GM12878 (cell line): ENCODE measurements at regions not wholly inside any gene's neighbourhood (a gene's known extent, or its start where the extent isn't known, plus 50 kb on each side); places are given as distances from the start of the nearest gene placed in this dataset.

Experiments used
- ATAC-seq: fragments of 200-7000 bp; cut with Tn5 transposase; 3 replicates; pipeline ENCODE4 v1.9.1; 2020; ENCODE audit warnings: mild to moderate bottlenecking, moderate library complexity
- BruUV-seq: library from RNA; stranded (reverse); fragments of 400-500 nt; replicated peaks from 2 replicates; lab custom pipeline; 2021; lab: Mats Ljungman, UMichigan
- CTCF ChIA-PET: fragments of 300-600 bp; sonication (Branson Sonifier 250); formaldehyde crosslinking; extraction: SDS; loops from one replicate; lab custom pipeline; 2021; ENCODE audit warnings: inconsistent platforms; lab: Yijun Ruan, JAX
- POLR2A ChIA-PET: fragments of 350-600 bp; formaldehyde crosslinking; extraction: SDS; loops from one replicate; lab custom pipeline; 2021; ENCODE audit warnings: inconsistent platforms; lab: Charles Lee
- RAD21 ChIA-PET: fragments of 300-600 bp; sonication (Branson Sonifier 250); formaldehyde crosslinking; loops from one replicate; lab custom pipeline; 2023; ENCODE audit warnings: antibody characterized with exemption; ENCODE audit not compliant: unreplicated experiment; lab: Charles Lee
- SMC1A ChIA-PET: fragments of 300-600 bp; sonication (Branson Sonifier 250); formaldehyde crosslinking; loops from one replicate; lab custom pipeline; 2023; ENCODE audit not compliant: unreplicated experiment, uncharacterized antibody; lab: Charles Lee
- DNase-seq: peaks from one replicate; pipeline ENCODE4 v3.0.0-alpha.2; 2011; ENCODE audit warnings: low read depth, low spot score
- FAIRE-seq: peaks from 3 replicates; lab custom pipeline; 2011; peaks lifted over from hg19 to GRCh38; lab: Jason Lieb, UNC
- H2AFZ ChIP-seq: 2 replicates; pipeline ENCODE4 v1.6.0; 2011; ENCODE audit warnings: low read depth, low read length, control low read depth; ENCODE audit not compliant: control insufficient read depth
- H3K27ac ChIP-seq: 2 replicates; pipeline ENCODE4 v1.5.1; 2011; ENCODE audit warnings: control low read depth; ENCODE audit not compliant: control insufficient read depth, insufficient read depth
- H3K27me3 ChIP-seq, 2 experiments: replicated peaks in 1 of 2; 2 replicates each; pipeline versions ENCODE4 v1.6.0 to v1.6.1; 2011; ENCODE audit warnings: low read length in 1 of 2; ENCODE audit not compliant: control insufficient read depth in 2 of 2, insufficient read depth in 2 of 2
- H3K36me3 ChIP-seq, 2 experiments: 2 replicates each; pipeline ENCODE4 v1.5.1; 2011; ENCODE audit warnings: low read length in 1 of 2; ENCODE audit not compliant: control insufficient read depth in 2 of 2, insufficient read depth in 2 of 2
- H3K4me1 ChIP-seq: 2 replicates; pipeline ENCODE4 v1.6.1; 2011; ENCODE audit warnings: mild to moderate bottlenecking, low read length, moderate library complexity, mixed read lengths; ENCODE audit not compliant: control insufficient read depth, insufficient read depth
- H3K4me2 ChIP-seq: 2 replicates; pipeline ENCODE4 v1.6.0; 2011; ENCODE audit warnings: control low read depth; ENCODE audit not compliant: control insufficient read depth, insufficient read depth
- H3K4me3 ChIP-seq: fragments of 200-600 bp; sonication (generic); 2 replicates; pipeline ENCODE4 v1.5.1; 2016
- H3K79me2 ChIP-seq: 2 replicates; pipeline ENCODE4 v1.6.0; 2011; ENCODE audit warnings: low read length; ENCODE audit not compliant: control insufficient read depth, insufficient read depth
- H3K9ac ChIP-seq: 2 replicates; pipeline ENCODE4 v1.8.0; 2011; ENCODE audit warnings: low read length, control low read depth, mixed read lengths; ENCODE audit not compliant: control insufficient read depth, insufficient read depth
- H3K9me3 ChIP-seq: replicated peaks from 3 replicates; pipeline ENCODE4 v1.5.1; 2011; ENCODE audit warnings: mild to moderate bottlenecking, low read length; ENCODE audit not compliant: control insufficient read depth, insufficient read depth
- H4K20me1 ChIP-seq: 2 replicates; pipeline ENCODE4 v1.6.0; 2011; ENCODE audit not compliant: control insufficient read depth, insufficient read depth
- CHD2 ChIP-seq: IDR thresholded peaks from 2 replicates; pipeline ENCODE4 v1.6.1; 2011; ENCODE audit warnings: low read depth, low read length, improper control_type of control experiment, borderline replicate concordance
- CHD4 ChIP-seq: fragments of 200-600 bp; sonication (generic); IDR thresholded peaks from 2 replicates; pipeline ENCODE4 v1.6.1; 2016; ENCODE audit warnings: mild to moderate bottlenecking
- FOXK2 ChIP-seq: fragments of 450-650 bp; IDR thresholded peaks from 2 replicates; pipeline ENCODE4 v1.6.1; 2017; ENCODE audit warnings: mild to moderate bottlenecking, moderate library complexity
- GABPA ChIP-seq: IDR thresholded peaks from 2 replicates; pipeline ENCODE4 v1.6.1; 2014; ENCODE audit warnings: antibody characterized with exemption, low read depth, mild to moderate bottlenecking, inconsistent platforms
- GATAD2B ChIP-seq: fragments of 450-650 bp; conservative IDR thresholded peaks from 2 replicates; pipeline ENCODE4 v1.6.1; 2017; ENCODE audit warnings: low read depth, mild to moderate bottlenecking, moderate library complexity
- IKZF2 ChIP-seq, 2 experiments: fragments of 450-650 bp; IDR thresholded peaks; 2 replicates each; pipeline ENCODE4 v1.6.1; 2017; ENCODE audit warnings: mild to moderate bottlenecking in 2 of 2, moderate library complexity in 2 of 2
- MEF2B ChIP-seq: fragments of 450-650 bp; IDR thresholded peaks from 2 replicates; pipeline ENCODE4 v1.6.1; 2018; ENCODE audit warnings: mild to moderate bottlenecking, moderate library complexity; ENCODE audit not compliant: partially characterized antibody, poor library complexity, severe bottlenecking
- MTA2 ChIP-seq: fragments of 450-650 bp; IDR thresholded peaks from 2 replicates; pipeline ENCODE4 v1.6.1; 2016; ENCODE audit warnings: low read depth, mild to moderate bottlenecking, moderate library complexity
- POLR2AphosphoS5 ChIP-seq: IDR thresholded peaks from 2 replicates; pipeline ENCODE4 v1.6.1; 2011; ENCODE audit warnings: mild to moderate bottlenecking, low read length, inconsistent platforms
- PRDM15 ChIP-seq: fragments of 450-650 bp; formaldehyde crosslinking; IDR thresholded peaks from 2 replicates; pipeline ENCODE4 v1.4.0; 2020; ENCODE audit warnings: mild to moderate bottlenecking, moderate library complexity
- SMC3 ChIP-seq: IDR thresholded peaks from 2 replicates; pipeline ENCODE4 v1.6.1; 2011; ENCODE audit warnings: low read length, improper control_type of control experiment, borderline replicate concordance
- STAT3 ChIP-seq: IDR thresholded peaks from 2 replicates; pipeline ENCODE4 v1.6.1; 2011; ENCODE audit warnings: low read depth, low read length, improper control_type of control experiment
- SUZ12 ChIP-seq: fragments of 200-600 bp; sonication (generic); IDR thresholded peaks from one replicate; pipeline ENCODE4 v1.6.1; 2018; ENCODE audit warnings: antibody characterized with exemption, mild to moderate bottlenecking; ENCODE audit not compliant: unreplicated experiment
- TCF12 ChIP-seq: IDR thresholded peaks from 2 replicates; pipeline ENCODE4 v1.6.1; 2011; ENCODE audit warnings: low read depth, mild to moderate bottlenecking, low read length
- TCF3 ChIP-seq: IDR thresholded peaks from 2 replicates; pipeline ENCODE4 v1.6.1; 2012; ENCODE audit warnings: low read depth, mild to moderate bottlenecking, low read length, borderline replicate concordance; ENCODE audit not compliant: insufficient read depth
- WGBS: methylation state at CpG from one replicate; pipeline ENCODE4 v1.1.6; 2016; ENCODE audit warnings: low lambda C conversion rate; ENCODE audit not compliant: insufficient replicate concordance, insufficient coverage; ENCODE audit errors: missing lambda C conversion rate; 5-methylcytosine and 5-hydroxymethylcytosine counted together
- in situ Hi-C: fragments of 300-500 bp; cut with MboI; formaldehyde crosslinking; loops from 9 replicates; pipeline ENCODE4 v1.14.3; 2018; ENCODE audit warnings: mixed read lengths
- intact Hi-C: fragments of 100-400 bp; cut with micrococcal nuclease; formaldehyde crosslinking; loops from one replicate; pipeline ENCODE4 v1.14.2; 2022; ENCODE audit not compliant: unreplicated experiment

DNA sequence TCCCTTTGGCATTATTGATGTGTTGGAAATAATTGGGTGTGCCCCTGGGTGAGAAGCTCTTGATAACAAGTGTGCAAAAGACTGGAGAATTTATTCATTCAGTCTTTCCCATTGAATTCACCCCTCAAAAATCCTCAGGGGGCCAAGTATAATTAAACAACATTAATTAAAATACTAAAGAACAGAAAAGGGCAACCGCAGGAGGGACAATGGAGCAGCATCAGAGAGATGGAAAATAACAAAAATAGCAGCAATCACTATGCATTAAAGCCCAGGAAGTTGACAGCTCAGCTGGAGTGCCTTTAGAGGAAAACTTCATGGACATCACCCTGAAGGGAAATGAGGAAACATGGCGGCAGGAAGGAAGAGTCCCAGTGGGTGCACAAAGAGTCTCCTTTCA lies 227.6 kb downstream of the MINAR1 start:
- DNase-seq = no peak
- in situ Hi-C loops = no loop called here
- BruUV-seq = no TSS peak

More for the DNA sequence above, 227.6 kb downstream of the MINAR1 start:
- Histone ChIP-seq H3K27ac (no peak overlapping the region), H4K20me1 (no peaks in the 10 kb centered on the region), H3K9me3 (no peaks in the 10 kb centered on the region), H3K4me3 (no peak overlapping the region), H3K4me2 (no peak overlapping the region), H2AFZ (no peak overlapping the region), H3K9ac (no peak overlapping the region), H3K27me3 (no peaks in the 10 kb centered on the region), H3K4me1 (no peaks in the 10 kb centered on the region), H3K79me2 (no peaks in the 10 kb centered on the region), H3K36me3 (no peaks in the 10 kb centered on the region)
- no peak for ATAC-seq
- FAIRE-seq = no peak
- 18% methylated on average over 2 of the region's 2 CpGs for WGBS
- CTCF ChIA-PET = no interaction called here
- TF ChIP-seq CHD2 (no peak), POLR2AphosphoS5 (no peak), FOXK2 (no peak), TCF3 (no peak), GABPA (no peak), PRDM15 (CRISPR knock-in tag) (no peak), SMC3 (no peak), TCF12 (no peak), SUZ12 (no peak), MEF2B (no peak), MTA2 (no peak), STAT3 (no peak), IKZF2 (IDR thresholded peaks at IDR 0.05) (no peak), GATAD2B (no peak), CHD4 (no peak)
- RAD21 ChIA-PET = no interaction called here
- SMC1A ChIA-PET = no interaction called here
- POLR2A ChIA-PET = no interaction called here
- intact Hi-C loops = no loop called here
